ENCODE measurements at regions not wholly inside any gene's neighbourhood (a gene's known extent, or its start where the extent isn't known, plus 50 kb on each side); places are given as distances from the start of the nearest gene placed in this dataset.

DNA sequence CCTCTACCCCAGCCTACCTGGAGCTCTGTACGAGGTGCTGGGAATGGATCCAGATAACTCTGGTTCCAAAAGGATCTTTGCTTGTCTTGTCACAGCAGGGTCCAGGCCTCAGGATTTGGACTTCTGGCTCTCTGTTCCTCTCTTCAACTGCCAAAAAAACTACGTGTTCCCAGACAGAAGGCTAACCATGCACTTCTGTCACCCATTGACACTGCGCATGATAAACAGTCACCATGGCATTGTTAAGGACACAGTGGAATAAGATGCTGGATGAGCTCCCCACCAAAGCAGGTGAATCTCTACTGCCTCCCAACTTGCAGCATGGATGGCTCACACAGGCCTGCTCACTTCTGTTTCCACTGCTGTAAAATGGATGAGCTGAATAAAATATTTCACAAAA lies 637.9 kb downstream of the TNS3 start:
- TF ChIP-seq, protein P1, sequence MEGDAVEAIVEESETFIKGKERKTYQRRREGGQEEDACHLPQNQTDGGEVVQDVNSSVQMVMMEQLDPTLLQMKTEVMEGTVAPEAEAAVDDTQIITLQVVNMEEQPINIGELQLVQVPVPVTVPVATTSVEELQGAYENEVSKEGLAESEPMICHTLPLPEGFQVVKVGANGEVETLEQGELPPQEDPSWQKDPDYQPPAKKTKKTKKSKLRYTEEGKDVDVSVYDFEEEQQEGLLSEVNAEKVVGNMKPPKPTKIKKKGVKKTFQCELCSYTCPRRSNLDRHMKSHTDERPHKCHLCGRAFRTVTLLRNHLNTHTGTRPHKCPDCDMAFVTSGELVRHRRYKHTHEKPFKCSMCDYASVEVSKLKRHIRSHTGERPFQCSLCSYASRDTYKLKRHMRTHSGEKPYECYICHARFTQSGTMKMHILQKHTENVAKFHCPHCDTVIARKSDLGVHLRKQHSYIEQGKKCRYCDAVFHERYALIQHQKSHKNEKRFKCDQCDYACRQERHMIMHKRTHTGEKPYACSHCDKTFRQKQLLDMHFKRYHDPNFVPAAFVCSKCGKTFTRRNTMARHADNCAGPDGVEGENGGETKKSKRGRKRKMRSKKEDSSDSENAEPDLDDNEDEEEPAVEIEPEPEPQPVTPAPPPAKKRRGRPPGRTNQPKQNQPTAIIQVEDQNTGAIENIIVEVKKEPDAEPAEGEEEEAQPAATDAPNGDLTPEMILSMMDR (IDR thresholded peaks at IDR 0.05), result no peak
- DNase-seq (no peak), ATAC-seq (no peak)
- Mint-ChIP-seq H3K27ac (no peak overlapping the region), H3K36me3 (ENCODE audit: low read depth) (no peaks in the 10 kb centered on the region), H3K4me3 (no peak overlapping the region), H3K27me3 (no peaks in the 10 kb centered on the region), H3K4me1 (ENCODE audit: low read depth) (no peaks in the 10 kb centered on the region), H3K9me3 (no peaks in the 10 kb centered on the region)
- ChIA-PET CTCF (no interaction called here), POLR2A (no interaction called here)
- intact Hi-C loops (cut with micrococcal nuclease), result no loop called here

GRCh38 chr7:46942574-46942973 lies 639.3 kb downstream of the TNS3 start:
- Mint-ChIP-seq H3K9me3 (no peaks in the 10 kb centered on the region), H3K27ac (no peak overlapping the region), H3K36me3 (ENCODE audit: low read depth) (no peaks in the 10 kb centered on the region), H3K27me3 (no peaks in the 10 kb centered on the region), H3K4me1 (ENCODE audit: low read depth) (no peaks in the 10 kb centered on the region), H3K4me3 (no peak overlapping the region)
- DNase-seq (no peak), ATAC-seq (no peak)
- CTCF ChIA-PET, result no interaction called here
- POLR2A ChIA-PET, result no interaction called here
- TF ChIP-seq, protein P1 (IDR thresholded peaks at IDR 0.05), result no peak
- intact Hi-C loops (cut with micrococcal nuclease), result no loop called here

DNA sequence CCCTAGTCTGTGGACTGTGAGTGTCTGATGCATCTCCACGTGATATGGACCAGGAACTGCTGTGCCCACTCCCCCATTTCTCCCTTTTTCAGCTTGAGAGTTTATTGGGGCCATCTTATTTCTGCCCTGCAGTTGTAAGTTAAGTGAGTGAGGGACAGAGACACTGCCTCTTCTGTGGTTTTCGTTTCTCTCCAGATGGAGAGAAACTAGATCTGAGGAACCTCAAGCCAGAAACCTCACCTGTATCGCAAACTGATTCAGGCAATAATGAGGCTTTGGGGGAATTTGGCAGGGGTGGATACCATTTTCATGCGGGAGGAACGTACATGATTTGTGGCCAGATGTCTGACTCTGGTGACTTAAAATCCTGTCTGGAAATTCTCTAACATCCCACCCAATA lies 641.7 kb downstream of the TNS3 start:
- Mint-ChIP-seq H3K27ac (no peak overlapping the region), H3K9me3 (no peaks in the 10 kb centered on the region), H3K4me3 (no peak overlapping the region), H3K27me3 (no peaks in the 10 kb centered on the region), H3K4me1 (ENCODE audit: low read depth) (no peaks in the 10 kb centered on the region), H3K36me3 (ENCODE audit: low read depth) (no peaks in the 10 kb centered on the region)
- ATAC-seq (no peak), DNase-seq (no peak)
- CTCF ChIA-PET, result no interaction called here
- POLR2A ChIA-PET, result no interaction called here
- TF ChIP-seq, protein P1 (IDR thresholded peaks at IDR 0.05), result no peak
- intact Hi-C loops (cut with micrococcal nuclease), result no loop called here

GRCh38 chr7:46939558-46939957 lies 642.4 kb downstream of the TNS3 start:
- Mint-ChIP-seq H3K36me3 (ENCODE audit: low read depth) (no peaks in the 10 kb centered on the region), H3K27ac (no peak overlapping the region), H3K27me3 (no peaks in the 10 kb centered on the region), H3K4me3 (no peak overlapping the region), H3K4me1 (ENCODE audit: low read depth) (no peaks in the 10 kb centered on the region), H3K9me3 (no peaks in the 10 kb centered on the region)
- no peak for DNase-seq
- CTCF ChIA-PET, result no interaction called here
- intact Hi-C loops (cut with micrococcal nuclease), result no loop called here
- no peak for ATAC-seq
- TF ChIP-seq, protein P1 (IDR thresholded peaks at IDR 0.05), result no peak
- POLR2A ChIA-PET, result no interaction called here

- TF ChIP-seq, protein P1 (IDR thresholded peaks at IDR 0.05), result no peak
- H3K4me1 Mint-ChIP-seq (ENCODE audit: low read depth), result no peaks in the 10 kb centered on the region
- no peaks in the 10 kb centered on the region for H3K36me3 Mint-ChIP-seq (ENCODE audit: low read depth)
- intact Hi-C loops (cut with micrococcal nuclease), result no loop called here
- ChIA-PET CTCF (no interaction called here), POLR2A (no interaction called here)
- H3K27ac Mint-ChIP-seq, result no peak overlapping the region
- ATAC-seq, result no peak
- no peak for DNase-seq
- no peak overlapping the region for H3K4me3 Mint-ChIP-seq
- H3K27me3 Mint-ChIP-seq, result no peaks in the 10 kb centered on the region
- H3K9me3 Mint-ChIP-seq, result no peaks in the 10 kb centered on the region
These were observed 642.8 kb downstream of the TNS3 start for GRCh38 chr7:46939089-46939488.
